Endothelial cell of umbilical vein (primary cell): ENCODE measurements at regions not wholly inside any gene's neighbourhood (a gene's known extent, or its start where the extent isn't known, plus 50 kb on each side); places are given as distances from the start of the nearest gene placed in this dataset.

Source experiments
- EZH2 ChIP-seq: IDR thresholded peaks from 2 replicates; pipeline ENCODE4 v1.6.1; 2012; ENCODE audit warnings: borderline replicate concordance, low read depth, mild to moderate bottlenecking, moderate library complexity, low read length, inconsistent platforms; ENCODE audit not compliant: severe bottlenecking
- JUN ChIP-seq: IDR thresholded peaks from 2 replicates; pipeline ENCODE4 v1.6.1; 2011; ENCODE audit warnings: borderline replicate concordance, low read depth; ENCODE audit not compliant: insufficient read length, insufficient read depth
- TF ChIP-seq, protein P1 (sequence below), 2 donors: IDR thresholded peaks; 1 replicate in 1 of 2; 2 replicates in 1 of 2; pipeline ENCODE4 v1.5.1; 2011; ENCODE audit warnings: low read length in 2 of 2, mild to moderate bottlenecking in 2 of 2, moderate library complexity in 2 of 2, control low read depth in 1 of 2, inconsistent platforms in 1 of 2, low read depth in 1 of 2; ENCODE audit not compliant: insufficient read depth in 1 of 2; ENCODE audit errors: extremely low read depth in 1 of 2

DNA sequence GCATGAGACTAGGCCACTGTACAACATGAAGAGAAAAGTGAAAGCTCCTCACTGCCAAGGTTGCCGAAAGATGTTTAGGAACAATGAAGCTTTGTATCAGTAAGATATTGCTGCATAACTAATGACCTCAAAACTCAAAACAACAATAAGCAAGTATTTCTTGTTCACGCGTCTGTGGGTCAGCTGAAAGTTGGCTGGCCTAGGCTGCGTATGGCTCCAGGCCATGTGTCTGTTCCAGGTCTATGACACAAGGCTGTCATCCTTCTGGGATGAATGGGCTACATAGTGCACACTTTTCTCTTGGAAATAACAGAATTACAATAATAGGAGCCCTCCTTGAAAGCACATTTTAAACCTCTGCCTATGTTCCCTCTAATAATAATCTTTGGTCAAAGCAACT, 515.9 kb downstream of the PLPP3 start:
- TF ChIP-seq EZH2 (no peak), JUN (no peak)
- TF ChIP-seq, protein P1, sequence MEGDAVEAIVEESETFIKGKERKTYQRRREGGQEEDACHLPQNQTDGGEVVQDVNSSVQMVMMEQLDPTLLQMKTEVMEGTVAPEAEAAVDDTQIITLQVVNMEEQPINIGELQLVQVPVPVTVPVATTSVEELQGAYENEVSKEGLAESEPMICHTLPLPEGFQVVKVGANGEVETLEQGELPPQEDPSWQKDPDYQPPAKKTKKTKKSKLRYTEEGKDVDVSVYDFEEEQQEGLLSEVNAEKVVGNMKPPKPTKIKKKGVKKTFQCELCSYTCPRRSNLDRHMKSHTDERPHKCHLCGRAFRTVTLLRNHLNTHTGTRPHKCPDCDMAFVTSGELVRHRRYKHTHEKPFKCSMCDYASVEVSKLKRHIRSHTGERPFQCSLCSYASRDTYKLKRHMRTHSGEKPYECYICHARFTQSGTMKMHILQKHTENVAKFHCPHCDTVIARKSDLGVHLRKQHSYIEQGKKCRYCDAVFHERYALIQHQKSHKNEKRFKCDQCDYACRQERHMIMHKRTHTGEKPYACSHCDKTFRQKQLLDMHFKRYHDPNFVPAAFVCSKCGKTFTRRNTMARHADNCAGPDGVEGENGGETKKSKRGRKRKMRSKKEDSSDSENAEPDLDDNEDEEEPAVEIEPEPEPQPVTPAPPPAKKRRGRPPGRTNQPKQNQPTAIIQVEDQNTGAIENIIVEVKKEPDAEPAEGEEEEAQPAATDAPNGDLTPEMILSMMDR (IDR thresholded peaks at IDR 0.05; ENCODE audit: extremely low read depth in 1 of 2, insufficient read depth in 1 of 2, low read depth in 1 of 2, low read length in 2 of 2): no peak
